OCI-LY3 (cell line): ENCODE measurements at regions not wholly inside any gene's neighbourhood (a gene's known extent, or its start where the extent isn't known, plus 50 kb on each side); places are given as distances from the start of the nearest gene placed in this dataset.

Experiments used
- H2AFZ ChIP-seq: fragments of 200-600, 300-600 bp; shearing (Covaris generic); 2 replicates; pipeline ENCODE4 v1.6.0; 2014; ENCODE audit warnings: antibody characterized with exemption, low read depth, low read length
- H3K27ac ChIP-seq: fragments of 200-600, 300-600 bp; sonication (generic); 2 replicates; pipeline ENCODE4 v1.5.1; 2014; ENCODE audit warnings: mild to moderate bottlenecking, low read length, moderate library complexity, mixed read lengths
- H3K27me3 ChIP-seq: fragments of 200-600, 300-600 bp; sonication (generic); 2 replicates; pipeline ENCODE4 v1.6.1; 2014; ENCODE audit warnings: low read depth, low read length, mixed read lengths
- H3K36me3 ChIP-seq: fragments of 200-600, 300-600 bp; sonication (generic); replicated peaks from 2 replicates; pipeline ENCODE3; 2014; ENCODE audit warnings: low read depth, low read length, mixed read lengths
- H3K4me1 ChIP-seq: fragments of 300-600, 200-600 bp; sonication (generic); 2 replicates; pipeline ENCODE4 v1.6.1; 2014; ENCODE audit warnings: low read length, mixed read lengths
- H3K4me2 ChIP-seq: fragments of 200-600, 300-600 bp; sonication (generic); 2 replicates; pipeline ENCODE4 v1.6.1; 2014; ENCODE audit warnings: low read length, mixed read lengths
- H3K4me3 ChIP-seq: fragments of 300-600, 200-600 bp; sonication (generic); 2 replicates; pipeline ENCODE4 v1.5.1; 2014; ENCODE audit warnings: antibody characterized with exemption, mild to moderate bottlenecking, low read length, moderate library complexity
- H3K79me2 ChIP-seq: fragments of 300-600, 200-600 bp; shearing (Covaris generic); 2 replicates; pipeline ENCODE4 v1.6.1; 2014; ENCODE audit warnings: mild to moderate bottlenecking, low read length, mixed read lengths
- H3K9ac ChIP-seq: fragments of 300-600, 200-600 bp; shearing (Covaris generic); 2 replicates; pipeline ENCODE4 v1.6.0; 2014; ENCODE audit warnings: mild to moderate bottlenecking, low read length, moderate library complexity
- H3K9me3 ChIP-seq: fragments of 200-600, 300-600 bp; shearing (Covaris generic); 2 replicates; pipeline ENCODE4 v1.6.1; 2014; ENCODE audit warnings: low read length, mixed read lengths; ENCODE audit not compliant: insufficient read depth
- H4K20me1 ChIP-seq: fragments of 200-600, 300-600 bp; sonication (generic); 2 replicates; pipeline ENCODE4 v1.6.1; 2016; ENCODE audit warnings: low read length, mixed read lengths; ENCODE audit not compliant: insufficient read depth
- CTCF ChIP-seq: fragments of 200-600, 300-600 bp; sonication (generic); IDR thresholded peaks from 2 replicates; pipeline ENCODE4 v1.5.1; 2014; ENCODE audit warnings: antibody characterized with exemption, low read length, low read depth
- EZH2phosphoT487 ChIP-seq: fragments of 200-600 bp; shearing (Covaris generic); IDR thresholded peaks from 2 replicates; pipeline ENCODE4 v1.6.1; 2018; ENCODE audit warnings: antibody characterized with exemption, mixed run types, low read depth

GRCh38 chr2:144692661-144693060 lies 172.7 kb upstream of the ZEB2 start:
- H3K4me1 ChIP-seq: peaks cover 5% of the 10 kb centered on the region
- H3K9me3 ChIP-seq: no peaks in the 10 kb centered on the region
- no peak overlapping the region for H3K27ac ChIP-seq
- no peaks in the 10 kb centered on the region for H3K79me2 ChIP-seq
- no peak for TF ChIP-seq CTCF
- H4K20me1 ChIP-seq: no peaks in the 10 kb centered on the region
- peaks cover 20% of the 10 kb centered on the region for H3K27me3 ChIP-seq
- H3K4me2 ChIP-seq: no peak overlapping the region
- no peaks in the 10 kb centered on the region for H3K36me3 ChIP-seq
- no peak overlapping the region for H3K9ac ChIP-seq
- H3K4me3 ChIP-seq: no peak overlapping the region
- no peak overlapping the region for H2AFZ ChIP-seq

GRCh38 chr2:144690771-144691170 lies 170.9 kb upstream of the ZEB2 start:
- H2AFZ ChIP-seq: no peak overlapping the region
- no peaks in the 10 kb centered on the region for H3K36me3 ChIP-seq
- H3K9ac ChIP-seq: no peak overlapping the region
- H3K27ac ChIP-seq: no peak overlapping the region
- TF ChIP-seq CTCF: no peak
- no peak for TF ChIP-seq EZH2phosphoT487
- peaks cover 19% of the 10 kb centered on the region for H3K4me1 ChIP-seq
- no peak overlapping the region for H3K4me2 ChIP-seq
- H3K79me2 ChIP-seq: no peaks in the 10 kb centered on the region
- no peaks in the 10 kb centered on the region for H4K20me1 ChIP-seq
- no peaks in the 10 kb centered on the region for H3K9me3 ChIP-seq
- H3K27me3 ChIP-seq: peaks cover 20% of the 10 kb centered on the region
- H3K4me3 ChIP-seq: no peak overlapping the region

GRCh38 chr2:144686518-144687215 lies 166.7 kb upstream of the ZEB2 start:
- peak overlapping the region; percentile 11; the same call in 1 of the 2 replicates for H3K27ac ChIP-seq
- no peak overlapping the region for H2AFZ ChIP-seq
- H3K27me3 ChIP-seq: peaks cover 26% of the 10 kb centered on the region
- no peaks in the 10 kb centered on the region for H3K79me2 ChIP-seq
- H3K9me3 ChIP-seq: no peaks in the 10 kb centered on the region
- H3K36me3 ChIP-seq: no peaks in the 10 kb centered on the region
- H3K4me1 ChIP-seq: peaks cover 35% of the 10 kb centered on the region
- TF ChIP-seq CTCF (no peak), EZH2phosphoT487 (no peak)
- no peak overlapping the region for H3K9ac ChIP-seq
- peak overlapping the region; percentile 36 for H3K4me3 ChIP-seq
- peak overlapping the region; percentile 58 for H3K4me2 ChIP-seq
- no peaks in the 10 kb centered on the region for H4K20me1 ChIP-seq

- no peaks in the 10 kb centered on the region for H3K9me3 ChIP-seq
- H3K36me3 ChIP-seq: no peaks in the 10 kb centered on the region
- no peak overlapping the region for H2AFZ ChIP-seq
- peak overlapping the region; percentile 11; the same call in 1 of the 2 replicates for H3K4me2 ChIP-seq
- H3K4me3 ChIP-seq: no peak overlapping the region
- H3K27ac ChIP-seq: no peak overlapping the region
- no peaks in the 10 kb centered on the region for H4K20me1 ChIP-seq
- no peak for TF ChIP-seq EZH2phosphoT487
- no peak for TF ChIP-seq CTCF
- H3K4me1 ChIP-seq: peaks cover 35% of the 10 kb centered on the region
- H3K79me2 ChIP-seq: no peaks in the 10 kb centered on the region
- H3K27me3 ChIP-seq: peaks cover 17% of the 10 kb centered on the region
- no peak overlapping the region for H3K9ac ChIP-seq
Observed at GRCh38 chr2:144683966-144684365, 164.0 kb upstream of the ZEB2 start.
